CD4-positive, alpha-beta T cell (primary cell): ENCODE measurements at regions not wholly inside any gene's neighbourhood (a gene's known extent, or its start where the extent isn't known, plus 50 kb on each side); places are given as distances from the start of the nearest gene placed in this dataset.

Experiments
- ATAC-seq: fragments of 200-7000 bp; cut with Tn5 transposase; one replicate; pipeline ENCODE4 v1.10.0; 2022; ENCODE audit warnings: mild to moderate bottlenecking; ENCODE audit not compliant: poor library complexity
- CTCF ChIA-PET: fragments of 350-600 bp; sonication (Branson Sonifier 250); formaldehyde crosslinking; loops from one replicate; lab custom pipeline; 2021; ENCODE audit warnings: antibody characterized with exemption, inconsistent platforms; lab: Charles Lee
- POLR2A ChIA-PET: fragments of 350-600 bp; sonication (Branson Sonifier 250); formaldehyde crosslinking; loops from one replicate; lab custom pipeline; 2021; ENCODE audit warnings: antibody characterized with exemption, inconsistent platforms; lab: Charles Lee
- DNase-seq, 14 experiments: peaks; one replicate each; pipeline ENCODE4 v3.0.0-alpha.2; 2013 to 2020; ENCODE audit warnings: mixed read lengths in 2 of 14
- H3K27ac ChIP-seq, 2 donors: one replicate each; pipeline versions ENCODE4 v1.5.1 to v1.7.0; 2013; ENCODE audit warnings: low read length in 2 of 2, low read depth in 1 of 2, mild to moderate bottlenecking in 1 of 2
- H3K27me3 ChIP-seq, 2 experiments: 1 replicate in 1 of 2; 2 replicates in 1 of 2; pipeline versions ENCODE4 v1.6.1 to v1.7.0; 2013; ENCODE audit warnings: low read length in 2 of 2, control low read depth in 1 of 2, mild to moderate bottlenecking in 1 of 2, moderate library complexity in 1 of 2; ENCODE audit not compliant: insufficient read depth in 2 of 2, control insufficient read depth in 1 of 2
- H3K36me3 ChIP-seq: one replicate; pipeline ENCODE4 v1.6.1; 2013; ENCODE audit warnings: low read length, control low read depth; ENCODE audit not compliant: insufficient read depth
- H3K4me1 ChIP-seq: one replicate; pipeline ENCODE4 v1.6.1; 2013; ENCODE audit warnings: low read length, control low read depth; ENCODE audit not compliant: insufficient read depth
- H3K4me3 ChIP-seq: one replicate; pipeline ENCODE4 v1.5.1; 2013; ENCODE audit warnings: mild to moderate bottlenecking, low read length, moderate library complexity
- H3K9me3 ChIP-seq, 2 experiments: 1 replicate in 1 of 2; 2 replicates in 1 of 2; pipeline versions ENCODE4 v1.6.1 to v1.7.0; 2013; ENCODE audit warnings: low read length in 2 of 2, mild to moderate bottlenecking in 2 of 2, control low read depth in 1 of 2, moderate library complexity in 1 of 2; ENCODE audit not compliant: control insufficient read depth in 1 of 2, insufficient read depth in 1 of 2
- H3K27ac Mint-ChIP-seq: one replicate; pipeline ENCODE4 v1.8.0; 2020; ENCODE audit warnings: mixed read lengths
- H3K27me3 Mint-ChIP-seq: one replicate; pipeline ENCODE4 v1.8.0; 2021; ENCODE audit warnings: mixed read lengths
- H3K36me3 Mint-ChIP-seq: one replicate; pipeline ENCODE4 v1.8.0; 2021; ENCODE audit warnings: low read depth, mixed read lengths
- H3K4me1 Mint-ChIP-seq: one replicate; pipeline ENCODE4 v1.8.0; 2021; ENCODE audit warnings: low read depth, mixed read lengths
- H3K4me3 Mint-ChIP-seq: one replicate; pipeline ENCODE4 v1.8.0; 2020; ENCODE audit warnings: mild to moderate bottlenecking, mixed read lengths
- H3K9me3 Mint-ChIP-seq: one replicate; pipeline ENCODE4 v1.8.0; 2020; ENCODE audit warnings: mixed read lengths
- CTCF ChIP-seq: fragments of 200-600 bp; IDR thresholded peaks from one replicate; pipeline ENCODE4 v1.8.0; 2022; ENCODE audit warnings: antibody characterized with exemption, mild to moderate bottlenecking
- intact Hi-C, 2 experiments: fragments of 100-400 bp; cut with DNase I in 1 of 2; cut with micrococcal nuclease in 1 of 2; formaldehyde crosslinking; loops; one replicate each; pipeline versions ENCODE4 v1.15.1 to v1.9.0; 2023 to 2025; cut with DNase I, micrococcal nuclease

GRCh38 chr14:26070443-26070842, 527.4 kb downstream of the NOVA1 start:
- no peak overlapping the region for H3K27ac Mint-ChIP-seq
- CTCF ChIA-PET, result no interaction called here
- H3K4me3 ChIP-seq, result no peak overlapping the region
- peaks cover 3% of the 10 kb centered on the region for H3K9me3 Mint-ChIP-seq
- no peak for TF ChIP-seq CTCF
- H3K27ac ChIP-seq, result no peak overlapping the region
- H3K9me3 ChIP-seq, result no peaks in the 10 kb centered on the region
- DNase-seq, result no peak
- H3K36me3 ChIP-seq, result no peaks in the 10 kb centered on the region
- POLR2A ChIA-PET, result no interaction called here
- intact Hi-C loops, result no loop called here
- no peaks in the 10 kb centered on the region for H3K36me3 Mint-ChIP-seq
- ATAC-seq, result no peak
- no peaks in the 10 kb centered on the region for H3K4me1 ChIP-seq
- H3K4me1 Mint-ChIP-seq, result no peaks in the 10 kb centered on the region
- H3K27me3 ChIP-seq, result no peaks in the 10 kb centered on the region
- H3K27me3 Mint-ChIP-seq, result no peaks in the 10 kb centered on the region
- no peak overlapping the region for H3K4me3 Mint-ChIP-seq

- Mint-ChIP-seq H3K36me3 (no peaks in the 10 kb centered on the region), H3K4me3 (no peak overlapping the region), H3K27ac (no peak overlapping the region), H3K9me3 (no peaks in the 10 kb centered on the region), H3K4me1 (no peaks in the 10 kb centered on the region), H3K27me3 (no peaks in the 10 kb centered on the region)
- ATAC-seq (no peak), DNase-seq (no peak)
- POLR2A ChIA-PET, result no interaction called here
- Histone ChIP-seq H3K27me3 (no peaks in the 10 kb centered on the region), H3K9me3 (no peaks in the 10 kb centered on the region), H3K4me3 (no peak overlapping the region), H3K4me1 (no peaks in the 10 kb centered on the region), H3K36me3 (no peaks in the 10 kb centered on the region), H3K27ac (no peak overlapping the region)
- CTCF ChIA-PET, result no interaction called here
- no peak for TF ChIP-seq CTCF
- intact Hi-C loops, result no loop called here
Observed at GRCh38 chr14:26067786-26068459, 529.9 kb downstream of the NOVA1 start.

- H3K9me3 Mint-ChIP-seq, result no peaks in the 10 kb centered on the region
- POLR2A ChIA-PET, result no interaction called here
- H3K36me3 ChIP-seq, result no peaks in the 10 kb centered on the region
- H3K4me1 ChIP-seq, result no peaks in the 10 kb centered on the region
- H3K4me3 ChIP-seq, result no peak overlapping the region
- H3K27ac Mint-ChIP-seq, result no peak overlapping the region
- H3K27me3 ChIP-seq, result no peaks in the 10 kb centered on the region
- ATAC-seq, result no peak
- no peak overlapping the region for H3K4me3 Mint-ChIP-seq
- no peak for TF ChIP-seq CTCF
- no peaks in the 10 kb centered on the region for H3K27me3 Mint-ChIP-seq
- no peaks in the 10 kb centered on the region for H3K36me3 Mint-ChIP-seq
- H3K9me3 ChIP-seq, result no peaks in the 10 kb centered on the region
- intact Hi-C loops, result no loop called here
- H3K4me1 Mint-ChIP-seq, result no peaks in the 10 kb centered on the region
- no peak for DNase-seq
- no peak overlapping the region for H3K27ac ChIP-seq
- CTCF ChIA-PET, result no interaction called here
Observed at GRCh38 chr14:26067341-26067740, 530.5 kb downstream of the NOVA1 start.
